ENCODE measurements at regions not wholly inside any gene's neighbourhood (a gene's known extent, or its start where the extent isn't known, plus 50 kb on each side); places are given as distances from the start of the nearest gene placed in this dataset.

DNA sequence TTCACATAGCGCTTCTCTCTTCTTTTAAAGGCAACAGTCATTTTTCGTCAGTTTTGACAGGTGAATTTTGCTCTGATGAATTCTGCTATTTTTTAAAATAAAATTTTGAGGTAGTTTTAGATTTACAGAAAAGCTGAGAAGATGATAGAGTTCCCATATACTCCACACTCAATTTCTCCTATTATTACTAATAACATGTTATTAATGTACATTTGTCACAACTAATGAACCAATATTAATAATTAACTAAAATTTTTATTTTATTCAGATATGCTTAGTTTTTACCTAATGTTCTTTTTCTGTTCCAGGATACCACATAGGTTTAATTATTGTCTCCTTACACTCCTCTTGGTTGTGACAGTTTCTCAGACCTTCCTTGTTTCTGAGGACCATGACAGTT, 197.0 kb downstream of the ZC3H11B start:
- TF ChIP-seq RARB (CRISPR knock-in tag; IDR thresholded peaks at IDR 0.05) (no peak), OSR1 (CRISPR knock-in tag; IDR thresholded peaks at IDR 0.05) (no peak), TOX (CRISPR knock-in tag; IDR thresholded peaks at IDR 0.05; ENCODE audit: borderline replicate concordance) (no peak), ISL1 (CRISPR knock-in tag; IDR thresholded peaks at IDR 0.05) (no peak), ZFP3 (CRISPR knock-in tag; IDR thresholded peaks at IDR 0.05) (no peak), CSDC2 (CRISPR knock-in tag; IDR thresholded peaks at IDR 0.05) (no peak)
- TF ChIP-seq, protein P1, sequence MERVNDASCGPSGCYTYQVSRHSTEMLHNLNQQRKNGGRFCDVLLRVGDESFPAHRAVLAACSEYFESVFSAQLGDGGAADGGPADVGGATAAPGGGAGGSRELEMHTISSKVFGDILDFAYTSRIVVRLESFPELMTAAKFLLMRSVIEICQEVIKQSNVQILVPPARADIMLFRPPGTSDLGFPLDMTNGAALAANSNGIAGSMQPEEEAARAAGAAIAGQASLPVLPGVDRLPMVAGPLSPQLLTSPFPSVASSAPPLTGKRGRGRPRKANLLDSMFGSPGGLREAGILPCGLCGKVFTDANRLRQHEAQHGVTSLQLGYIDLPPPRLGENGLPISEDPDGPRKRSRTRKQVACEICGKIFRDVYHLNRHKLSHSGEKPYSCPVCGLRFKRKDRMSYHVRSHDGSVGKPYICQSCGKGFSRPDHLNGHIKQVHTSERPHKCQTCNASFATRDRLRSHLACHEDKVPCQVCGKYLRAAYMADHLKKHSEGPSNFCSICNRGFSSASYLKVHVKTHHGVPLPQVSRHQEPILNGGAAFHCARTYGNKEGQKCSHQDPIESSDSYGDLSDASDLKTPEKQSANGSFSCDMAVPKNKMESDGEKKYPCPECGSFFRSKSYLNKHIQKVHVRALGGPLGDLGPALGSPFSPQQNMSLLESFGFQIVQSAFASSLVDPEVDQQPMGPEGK (CRISPR knock-in tag; IDR thresholded peaks at IDR 0.05; ENCODE audit: borderline replicate concordance) = no peak
- TF ChIP-seq, protein P2, sequence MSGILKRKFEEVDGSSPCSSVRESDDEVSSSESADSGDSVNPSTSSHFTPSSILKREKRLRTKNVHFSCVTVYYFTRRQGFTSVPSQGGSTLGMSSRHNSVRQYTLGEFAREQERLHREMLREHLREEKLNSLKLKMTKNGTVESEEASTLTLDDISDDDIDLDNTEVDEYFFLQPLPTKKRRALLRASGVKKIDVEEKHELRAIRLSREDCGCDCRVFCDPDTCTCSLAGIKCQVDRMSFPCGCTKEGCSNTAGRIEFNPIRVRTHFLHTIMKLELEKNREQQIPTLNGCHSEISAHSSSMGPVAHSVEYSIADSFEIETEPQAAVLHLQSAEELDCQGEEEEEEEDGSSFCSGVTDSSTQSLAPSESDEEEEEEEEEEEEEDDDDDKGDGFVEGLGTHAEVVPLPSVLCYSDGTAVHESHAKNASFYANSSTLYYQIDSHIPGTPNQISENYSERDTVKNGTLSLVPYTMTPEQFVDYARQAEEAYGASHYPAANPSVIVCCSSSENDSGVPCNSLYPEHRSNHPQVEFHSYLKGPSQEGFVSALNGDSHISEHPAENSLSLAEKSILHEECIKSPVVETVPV (CRISPR knock-in tag; IDR thresholded peaks at IDR 0.05) = no peak
- ATAC-seq = no peak

DNA sequence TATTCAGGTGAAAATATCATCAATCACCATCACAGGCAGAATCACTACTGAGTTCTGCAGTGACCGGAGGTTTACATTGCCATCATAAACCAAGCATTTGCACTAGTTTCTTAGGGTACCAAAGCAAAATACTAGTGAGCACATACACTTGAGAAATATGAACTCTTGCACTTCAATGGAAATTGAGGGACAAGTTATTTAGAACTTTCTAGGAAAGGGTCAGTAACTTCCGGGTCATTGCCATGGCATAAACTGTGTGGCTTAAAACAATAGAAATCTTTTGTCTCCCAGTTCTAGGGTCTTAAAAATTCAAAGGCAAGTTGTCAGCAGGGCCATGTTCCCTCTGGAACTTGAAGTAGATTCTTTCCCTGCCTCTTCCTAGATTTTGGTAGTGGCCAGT, 197.5 kb downstream of the ZC3H11B start:
- TF ChIP-seq ZNF565 (CRISPR knock-in tag; conservative IDR thresholded peaks at IDR 0.05; ENCODE audit: low read depth) (no peak), PPARA (CRISPR knock-in tag; IDR thresholded peaks at IDR 0.05; ENCODE audit: borderline replicate concordance) (no peak), OSR1 (CRISPR knock-in tag; IDR thresholded peaks at IDR 0.05) (no peak), ARNTL (CRISPR knock-in tag; IDR thresholded peaks at IDR 0.05; ENCODE audit: borderline replicate concordance, low read depth) (no peak)
- ATAC-seq = no peak

DNA sequence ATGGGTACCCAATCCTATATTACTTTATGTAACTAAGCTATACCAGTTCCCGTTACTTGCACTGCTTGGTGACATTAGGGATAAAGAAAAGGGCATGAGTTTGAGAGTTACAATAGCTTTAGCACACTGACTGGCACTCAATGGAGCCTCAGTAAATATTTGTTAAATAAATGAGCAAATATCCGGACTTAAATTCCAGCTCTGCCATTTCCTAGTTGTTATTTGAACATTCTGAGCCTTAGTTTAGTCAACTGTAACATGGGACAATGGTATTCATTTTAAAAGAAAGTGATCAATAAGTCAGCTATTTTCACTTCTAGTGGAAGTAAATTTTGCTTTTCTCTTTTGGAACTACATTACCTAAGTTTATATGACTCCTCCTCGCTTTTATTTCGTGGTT, 198.7 kb downstream of the ZC3H11B start:
- TF ChIP-seq CSDC2 (CRISPR knock-in tag; IDR thresholded peaks at IDR 0.05) = 0 out of 2 replicates have a peak, but pooled peaks have one; percentile 31
- TF ChIP-seq, protein P3, sequence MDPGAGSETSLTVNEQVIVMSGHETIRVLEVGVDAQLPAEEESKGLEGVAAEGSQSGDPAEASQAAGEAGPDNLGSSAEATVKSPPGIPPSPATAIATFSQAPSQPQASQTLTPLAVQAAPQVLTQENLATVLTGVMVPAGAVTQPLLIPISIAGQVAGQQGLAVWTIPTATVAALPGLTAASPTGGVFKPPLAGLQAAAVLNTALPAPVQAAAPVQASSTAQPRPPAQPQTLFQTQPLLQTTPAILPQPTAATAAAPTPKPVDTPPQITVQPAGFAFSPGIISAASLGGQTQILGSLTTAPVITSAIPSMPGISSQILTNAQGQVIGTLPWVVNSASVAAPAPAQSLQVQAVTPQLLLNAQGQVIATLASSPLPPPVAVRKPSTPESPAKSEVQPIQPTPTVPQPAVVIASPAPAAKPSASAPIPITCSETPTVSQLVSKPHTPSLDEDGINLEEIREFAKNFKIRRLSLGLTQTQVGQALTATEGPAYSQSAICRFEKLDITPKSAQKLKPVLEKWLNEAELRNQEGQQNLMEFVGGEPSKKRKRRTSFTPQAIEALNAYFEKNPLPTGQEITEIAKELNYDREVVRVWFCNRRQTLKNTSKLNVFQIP (CRISPR knock-in tag; IDR thresholded peaks at IDR 0.05; ENCODE audit: borderline replicate concordance, low read depth) = no peak
- no peak for ATAC-seq

DNA sequence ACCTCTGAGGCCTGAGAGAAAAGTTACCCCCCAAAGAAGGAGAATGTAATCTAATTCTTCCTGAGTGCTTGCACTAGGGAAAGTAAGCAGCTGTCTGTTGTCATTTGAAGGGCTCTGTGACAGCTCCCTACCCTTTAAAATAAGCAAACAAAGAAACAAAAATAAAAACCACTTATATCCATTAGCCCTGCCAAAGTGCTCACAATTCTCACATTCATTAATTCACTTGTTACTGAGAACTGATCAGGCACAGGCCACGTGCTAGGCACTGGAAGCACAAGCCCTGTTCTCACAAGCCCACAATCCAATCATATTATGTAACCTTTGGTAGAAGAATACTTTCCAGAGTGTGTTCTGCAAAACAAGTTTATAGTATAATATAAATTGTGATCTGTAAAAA, 199.4 kb downstream of the ZC3H11B start:
- TF ChIP-seq ESRRG (CRISPR knock-in tag; IDR thresholded peaks at IDR 0.05) (no peak), CSDC2 (CRISPR knock-in tag; IDR thresholded peaks at IDR 0.05) (peak; percentile 66; the same call in 1 of the 2 replicates), ZFP3 (CRISPR knock-in tag; IDR thresholded peaks at IDR 0.05) (0 out of 2 replicates have a peak, but pooled peaks have one; percentile 11), ISL1 (CRISPR knock-in tag; IDR thresholded peaks at IDR 0.05) (peak; percentile 56)
- TF ChIP-seq, protein P2 (CRISPR knock-in tag; IDR thresholded peaks at IDR 0.05) = no peak
- TF ChIP-seq, protein P4, sequence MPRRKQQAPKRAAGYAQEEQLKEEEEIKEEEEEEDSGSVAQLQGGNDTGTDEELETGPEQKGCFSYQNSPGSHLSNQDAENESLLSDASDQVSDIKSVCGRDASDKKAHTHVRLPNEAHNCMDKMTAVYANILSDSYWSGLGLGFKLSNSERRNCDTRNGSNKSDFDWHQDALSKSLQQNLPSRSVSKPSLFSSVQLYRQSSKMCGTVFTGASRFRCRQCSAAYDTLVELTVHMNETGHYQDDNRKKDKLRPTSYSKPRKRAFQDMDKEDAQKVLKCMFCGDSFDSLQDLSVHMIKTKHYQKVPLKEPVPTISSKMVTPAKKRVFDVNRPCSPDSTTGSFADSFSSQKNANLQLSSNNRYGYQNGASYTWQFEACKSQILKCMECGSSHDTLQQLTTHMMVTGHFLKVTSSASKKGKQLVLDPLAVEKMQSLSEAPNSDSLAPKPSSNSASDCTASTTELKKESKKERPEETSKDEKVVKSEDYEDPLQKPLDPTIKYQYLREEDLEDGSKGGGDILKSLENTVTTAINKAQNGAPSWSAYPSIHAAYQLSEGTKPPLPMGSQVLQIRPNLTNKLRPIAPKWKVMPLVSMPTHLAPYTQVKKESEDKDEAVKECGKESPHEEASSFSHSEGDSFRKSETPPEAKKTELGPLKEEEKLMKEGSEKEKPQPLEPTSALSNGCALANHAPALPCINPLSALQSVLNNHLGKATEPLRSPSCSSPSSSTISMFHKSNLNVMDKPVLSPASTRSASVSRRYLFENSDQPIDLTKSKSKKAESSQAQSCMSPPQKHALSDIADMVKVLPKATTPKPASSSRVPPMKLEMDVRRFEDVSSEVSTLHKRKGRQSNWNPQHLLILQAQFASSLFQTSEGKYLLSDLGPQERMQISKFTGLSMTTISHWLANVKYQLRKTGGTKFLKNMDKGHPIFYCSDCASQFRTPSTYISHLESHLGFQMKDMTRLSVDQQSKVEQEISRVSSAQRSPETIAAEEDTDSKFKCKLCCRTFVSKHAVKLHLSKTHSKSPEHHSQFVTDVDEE (CRISPR knock-in tag; IDR thresholded peaks at IDR 0.05) = no peak
- peak; percentile 48 for ATAC-seq

DNA sequence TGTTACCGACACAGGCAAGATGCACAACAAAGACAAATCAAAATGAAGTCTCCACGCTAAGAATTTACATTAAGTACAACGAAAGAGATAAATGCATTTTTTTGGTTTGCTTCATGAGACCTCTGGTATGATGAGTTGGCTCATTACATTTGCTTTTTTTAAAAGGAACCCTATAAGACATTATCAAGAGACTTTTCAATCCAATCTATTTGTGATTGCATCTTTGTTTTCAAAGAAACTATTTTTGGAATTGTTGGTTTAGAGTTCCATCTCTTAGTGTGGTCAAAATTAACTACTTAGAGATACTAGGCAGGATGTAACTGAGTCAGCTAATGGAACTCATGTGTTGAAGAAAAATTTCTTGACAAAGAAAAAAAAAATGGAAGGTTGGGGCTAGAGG, 200.1 kb downstream of the ZC3H11B start:
- peak; percentile 86 for ATAC-seq
- TF ChIP-seq, protein P2 (CRISPR knock-in tag; IDR thresholded peaks at IDR 0.05) = peak; percentile 70; the same call in 1 of the 2 replicates
- no peak for TF ChIP-seq GLIS3 (CRISPR knock-in tag; IDR thresholded peaks at IDR 0.05)
- peak; percentile 77 for TF ChIP-seq TOX (CRISPR knock-in tag; IDR thresholded peaks at IDR 0.05; ENCODE audit: borderline replicate concordance)
- TF ChIP-seq ZC3H10 (CRISPR knock-in tag; IDR thresholded peaks at IDR 0.05) = peak; percentile 86
- TF ChIP-seq, protein P1 (CRISPR knock-in tag; IDR thresholded peaks at IDR 0.05; ENCODE audit: borderline replicate concordance) = peak; percentile 81; the same call in 1 of the 2 replicates
- TF ChIP-seq TCF4 (CRISPR knock-in tag; IDR thresholded peaks at IDR 0.05; ENCODE audit: borderline replicate concordance) = peak; percentile 43; the same call in 1 of the 2 replicates
- TF ChIP-seq SNAI2 (CRISPR knock-in tag; IDR thresholded peaks at IDR 0.05) = no peak
- TF ChIP-seq, protein P3 (CRISPR knock-in tag; IDR thresholded peaks at IDR 0.05; ENCODE audit: borderline replicate concordance, low read depth) = peak; percentile 86; the same call in 1 of the 2 replicates
